ENCODE measurements at regions not wholly inside any gene's neighbourhood (a gene's known extent, or its start where the extent isn't known, plus 50 kb on each side); places are given as distances from the start of the nearest gene placed in this dataset.

- DNase-seq (ENCODE audit: low read depth, low spot score): no peak
- TF ChIP-seq POLR2AphosphoS5 (IDR thresholded peaks at IDR 0.05; ENCODE audit: insufficient read depth, low read depth, low read length) (no peak), MAX (IDR thresholded peaks at IDR 0.05; ENCODE audit: insufficient read depth, insufficient read length) (no peak), GATA2 (IDR thresholded peaks at IDR 0.05; ENCODE audit: insufficient read depth, insufficient read length, low read depth, low read length) (no peak)
- no peaks in the 10 kb centered on the region for H3K36me3 ChIP-seq (ENCODE audit: control insufficient read depth in 2 of 2, extremely low read depth in 1 of 2, insufficient read depth in 2 of 2, low read length in 2 of 2)
- ChIA-PET CTCF (no interaction called here), POLR2A (no interaction called here)
- no peaks in the 10 kb centered on the region for H3K4me1 ChIP-seq (ENCODE audit: control insufficient read depth, extremely low read depth, insufficient read depth, low read length)
- no TSS peak for BruUV-seq (replicated peaks)
- H4K20me1 ChIP-seq (replicated peaks; ENCODE audit: control insufficient read depth, extremely low read depth, insufficient read depth, low read length): no peaks in the 10 kb centered on the region
- peaks cover 2% of the 10 kb centered on the region for H3K9me3 ChIP-seq (replicated peaks; ENCODE audit: control insufficient read depth, insufficient read depth, low read length)
- FAIRE-seq: no peak
- no peaks in the 10 kb centered on the region for H3K79me2 ChIP-seq (ENCODE audit: control insufficient read depth, insufficient read depth, low read length)
- intact Hi-C loops (cut with micrococcal nuclease) (no loop called here), dilution Hi-C loops (cut with MboI; ENCODE audit: extremely low pct_ligation_motif_present, low sequenced_read_pairs) (no loop called here)
- H3K4me3 ChIP-seq (replicated peaks in 1 of 3; ENCODE audit: insufficient read depth in 1 of 3, low read depth in 1 of 3, low read length in 3 of 3): no peak overlapping the region
- H3K4me2 ChIP-seq (ENCODE audit: insufficient read depth, low read length): no peak overlapping the region
- no peaks in the 10 kb centered on the region for H3K9me1 ChIP-seq (replicated peaks; ENCODE audit: control insufficient read depth, extremely low read depth, insufficient read depth, low read length)
- no peak overlapping the region for H3K27ac ChIP-seq (ENCODE audit: insufficient read depth, low read depth, low read length)
- no peaks in the 10 kb centered on the region for H3K27me3 ChIP-seq (ENCODE audit: control insufficient read depth in 2 of 2, insufficient read depth in 2 of 2, low read length in 2 of 2)
- H3K9ac ChIP-seq (replicated peaks; ENCODE audit: extremely low read depth, insufficient read depth, low read length): no peak overlapping the region
- no peak overlapping the region for H2AFZ ChIP-seq (ENCODE audit: low read depth, low read length)
Measured at GRCh38 chr3:74858086-74858485, 243.6 kb upstream of the CNTN3 start.

- H3K79me2 ChIP-seq (ENCODE audit: control insufficient read depth, insufficient read depth, low read length): no peaks in the 10 kb centered on the region
- no TSS peak for BruUV-seq (replicated peaks)
- CTCF ChIA-PET: no interaction called here
- H3K9me1 ChIP-seq (replicated peaks; ENCODE audit: control insufficient read depth, extremely low read depth, insufficient read depth, low read length): no peaks in the 10 kb centered on the region
- no peak overlapping the region for H3K4me2 ChIP-seq (ENCODE audit: insufficient read depth, low read length)
- H3K4me1 ChIP-seq (ENCODE audit: control insufficient read depth, extremely low read depth, insufficient read depth, low read length): no peaks in the 10 kb centered on the region
- no peak overlapping the region for H3K4me3 ChIP-seq (replicated peaks in 1 of 3; ENCODE audit: insufficient read depth in 1 of 3, low read depth in 1 of 3, low read length in 3 of 3)
- no peak for TF ChIP-seq POLR2AphosphoS5 (IDR thresholded peaks at IDR 0.05; ENCODE audit: insufficient read depth, low read depth, low read length)
- no peak for TF ChIP-seq CTCF (IDR thresholded peaks at IDR 0.05; ENCODE audit: extremely low read depth in 1 of 2, insufficient read depth in 1 of 2, low read depth in 1 of 2, low read length in 2 of 2)
- TF ChIP-seq GATA2 (IDR thresholded peaks at IDR 0.05; ENCODE audit: insufficient read depth, insufficient read length, low read depth, low read length): no peak
- no peak for TF ChIP-seq MAX (IDR thresholded peaks at IDR 0.05; ENCODE audit: insufficient read depth, insufficient read length)
- TF ChIP-seq EZH2 (IDR thresholded peaks at IDR 0.05; ENCODE audit: borderline replicate concordance, low read depth, low read length, severe bottlenecking): no peak
- no peak for TF ChIP-seq POLR2A (IDR thresholded peaks at IDR 0.05; ENCODE audit: low read depth, low read length)
- no peak for TF ChIP-seq MYC (IDR thresholded peaks at IDR 0.05; ENCODE audit: low read depth, low read length)
- no peak for TF ChIP-seq FOS (IDR thresholded peaks at IDR 0.05; ENCODE audit: borderline replicate concordance, insufficient read depth, low read length)
- no peak for TF ChIP-seq JUN (IDR thresholded peaks at IDR 0.05; ENCODE audit: borderline replicate concordance, insufficient read depth, insufficient read length, low read depth)
- H2AFZ ChIP-seq (ENCODE audit: low read depth, low read length): no peak overlapping the region
- FAIRE-seq (no peak), DNase-seq (ENCODE audit: low read depth, low spot score) (no peak)
- intact Hi-C loops (cut with micrococcal nuclease): no loop called here
- H3K27me3 ChIP-seq (ENCODE audit: control insufficient read depth in 2 of 2, insufficient read depth in 2 of 2, low read length in 2 of 2): no peaks in the 10 kb centered on the region
- POLR2A ChIA-PET: no interaction called here
- H4K20me1 ChIP-seq (replicated peaks; ENCODE audit: control insufficient read depth, extremely low read depth, insufficient read depth, low read length): no peaks in the 10 kb centered on the region
- dilution Hi-C loops (cut with MboI; ENCODE audit: extremely low pct_ligation_motif_present, low sequenced_read_pairs): no loop called here
- no peak overlapping the region for H3K27ac ChIP-seq (ENCODE audit: insufficient read depth, low read depth, low read length)
- H3K36me3 ChIP-seq (ENCODE audit: control insufficient read depth in 2 of 2, extremely low read depth in 1 of 2, insufficient read depth in 2 of 2, low read length in 2 of 2): no peaks in the 10 kb centered on the region
- H3K9ac ChIP-seq (replicated peaks; ENCODE audit: extremely low read depth, insufficient read depth, low read length): no peak overlapping the region
- peaks cover 3% of the 10 kb centered on the region for H3K9me3 ChIP-seq (replicated peaks; ENCODE audit: control insufficient read depth, insufficient read depth, low read length)
Measured at GRCh38 chr3:74850381-74850780, 235.9 kb upstream of the CNTN3 start.
